Heart left ventricle (tissue), 13 donors: ENCODE measurements at regions not wholly inside any gene's neighbourhood (a gene's known extent, or its start where the extent isn't known, plus 50 kb on each side); places are given as distances from the start of the nearest gene placed in this dataset.

Experiments used
- POLR2A ChIP-seq, 2 donors: fragments of 450-650 bp; IDR thresholded peaks; one replicate each; pipeline ENCODE4 v1.6.1; 2017; ENCODE audit warnings: antibody characterized with exemption in 2 of 2, mild to moderate bottlenecking in 2 of 2, moderate library complexity in 2 of 2
- TF ChIP-seq, protein P1 (sequence below), 12 donors: fragments of 200-600 bp; sonication (generic) in 4 of 12; IDR thresholded peaks; one replicate each; pipeline versions ENCODE4 v1.5.0 to v1.8.0; 2018 to 2022; ENCODE audit warnings: antibody characterized with exemption in 12 of 12, mild to moderate bottlenecking in 5 of 12
- donor health status: ischemic (EF 13 %, LVEDD 7.1; RV severe dilation, severe dysfunction).
- donor health status: DM: no; HTN: yes; CAD: no.
- donor health status: DM: no; HTN: no; CAD: no.
- donor health status: ischemic (EF 25% LVEDD 6.9; RV normal size, moderate dysfunction).
- donor health status: ischemic (EF 25% LVEDD 5.7; RV mildly dilated, moderate dysfunction).
- donor health status: ischemic (EF 35%, LVEDD 5.7; RV mildly dilated, moderate dysfunction).
- donor health status: nonischemic (EF 11% LVEDD 7.7; RV severe dilation, severe dysfunction).
- donor health status: DM: yes; HTN: yes; CAD: no.
- donor health status: PGD.
- donor health status: ischemic (EF 29% LVEDD 5.4; RV normal size, mild dysfunction).
- donor health status: nonischemic (EF 23%, LVEDD 6.1; RV moderate dilation, normal function).

- TF ChIP-seq, protein P1, sequence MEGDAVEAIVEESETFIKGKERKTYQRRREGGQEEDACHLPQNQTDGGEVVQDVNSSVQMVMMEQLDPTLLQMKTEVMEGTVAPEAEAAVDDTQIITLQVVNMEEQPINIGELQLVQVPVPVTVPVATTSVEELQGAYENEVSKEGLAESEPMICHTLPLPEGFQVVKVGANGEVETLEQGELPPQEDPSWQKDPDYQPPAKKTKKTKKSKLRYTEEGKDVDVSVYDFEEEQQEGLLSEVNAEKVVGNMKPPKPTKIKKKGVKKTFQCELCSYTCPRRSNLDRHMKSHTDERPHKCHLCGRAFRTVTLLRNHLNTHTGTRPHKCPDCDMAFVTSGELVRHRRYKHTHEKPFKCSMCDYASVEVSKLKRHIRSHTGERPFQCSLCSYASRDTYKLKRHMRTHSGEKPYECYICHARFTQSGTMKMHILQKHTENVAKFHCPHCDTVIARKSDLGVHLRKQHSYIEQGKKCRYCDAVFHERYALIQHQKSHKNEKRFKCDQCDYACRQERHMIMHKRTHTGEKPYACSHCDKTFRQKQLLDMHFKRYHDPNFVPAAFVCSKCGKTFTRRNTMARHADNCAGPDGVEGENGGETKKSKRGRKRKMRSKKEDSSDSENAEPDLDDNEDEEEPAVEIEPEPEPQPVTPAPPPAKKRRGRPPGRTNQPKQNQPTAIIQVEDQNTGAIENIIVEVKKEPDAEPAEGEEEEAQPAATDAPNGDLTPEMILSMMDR (IDR thresholded peaks at IDR 0.05), result no peak
- TF ChIP-seq POLR2A (IDR thresholded peaks at IDR 0.05), result no peak
Observed at GRCh38 chr5:129306725-129307124, 153.4 kb upstream of the ADAMTS19 start.
